ENCODE measurements at regions not wholly inside any gene's neighbourhood (a gene's known extent, or its start where the extent isn't known, plus 50 kb on each side); places are given as distances from the start of the nearest gene placed in this dataset.

GRCh38 chr1:234699795-234700665 is 90.1 kb upstream of the IRF2BP2 start:
- TF ChIP-seq, protein P1, sequence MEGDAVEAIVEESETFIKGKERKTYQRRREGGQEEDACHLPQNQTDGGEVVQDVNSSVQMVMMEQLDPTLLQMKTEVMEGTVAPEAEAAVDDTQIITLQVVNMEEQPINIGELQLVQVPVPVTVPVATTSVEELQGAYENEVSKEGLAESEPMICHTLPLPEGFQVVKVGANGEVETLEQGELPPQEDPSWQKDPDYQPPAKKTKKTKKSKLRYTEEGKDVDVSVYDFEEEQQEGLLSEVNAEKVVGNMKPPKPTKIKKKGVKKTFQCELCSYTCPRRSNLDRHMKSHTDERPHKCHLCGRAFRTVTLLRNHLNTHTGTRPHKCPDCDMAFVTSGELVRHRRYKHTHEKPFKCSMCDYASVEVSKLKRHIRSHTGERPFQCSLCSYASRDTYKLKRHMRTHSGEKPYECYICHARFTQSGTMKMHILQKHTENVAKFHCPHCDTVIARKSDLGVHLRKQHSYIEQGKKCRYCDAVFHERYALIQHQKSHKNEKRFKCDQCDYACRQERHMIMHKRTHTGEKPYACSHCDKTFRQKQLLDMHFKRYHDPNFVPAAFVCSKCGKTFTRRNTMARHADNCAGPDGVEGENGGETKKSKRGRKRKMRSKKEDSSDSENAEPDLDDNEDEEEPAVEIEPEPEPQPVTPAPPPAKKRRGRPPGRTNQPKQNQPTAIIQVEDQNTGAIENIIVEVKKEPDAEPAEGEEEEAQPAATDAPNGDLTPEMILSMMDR (IDR thresholded peaks at IDR 0.05; ENCODE audit: insufficient read depth, low read depth, low read length) = no peak
- no peak for TF ChIP-seq EZH2 (IDR thresholded peaks at IDR 0.05; ENCODE audit: insufficient read depth, low read length)

Measured in astrocyte (in vitro differentiated cells and primary cell).